ENCODE measurements at regions not wholly inside any gene's neighbourhood (a gene's known extent, or its start where the extent isn't known, plus 50 kb on each side); places are given as distances from the start of the nearest gene placed in this dataset.

GRCh38 chr18:78809845-78810244 is 169.8 kb upstream of the SALL3 start:
- no peak overlapping the region for H3K27ac ChIP-seq
- ATAC-seq (no peak), DNase-seq (no peak)
- no peak for TF ChIP-seq CTCF (IDR thresholded peaks at IDR 0.05)
- H3K4me1 ChIP-seq, result no peaks in the 10 kb centered on the region
- peaks cover 12% of the 10 kb centered on the region for H3K27me3 ChIP-seq (ENCODE audit: low read depth)
- intact Hi-C loops (cut with DNase I), result no loop called here
- H3K4me3 ChIP-seq, result no peak overlapping the region
- H3K36me3 ChIP-seq, result no peaks in the 10 kb centered on the region
- H3K9me3 ChIP-seq, result no peaks in the 10 kb centered on the region

DNA sequence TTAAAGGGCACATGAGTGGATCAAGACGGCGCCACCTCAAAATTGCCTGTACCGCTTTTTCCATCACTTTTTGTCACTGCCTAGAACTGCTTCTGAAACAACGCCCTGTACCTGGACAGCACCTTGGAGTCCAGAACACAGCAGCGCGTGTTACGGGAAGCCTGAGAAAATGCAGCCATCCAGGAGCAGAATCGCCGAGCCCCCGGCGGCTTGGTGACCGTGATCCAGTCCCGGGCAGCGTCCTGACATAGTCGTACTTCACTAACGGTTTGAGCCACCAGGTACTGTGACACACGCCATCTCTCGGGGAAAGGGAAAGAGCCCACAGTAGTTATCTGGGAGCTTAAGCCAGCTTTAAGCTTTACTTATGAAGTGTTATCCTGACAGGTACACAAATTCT is 168.9 kb upstream of the SALL3 start:
- intact Hi-C loops (cut with DNase I), result no loop called here
- no peak for TF ChIP-seq CTCF (IDR thresholded peaks at IDR 0.05)
- Histone ChIP-seq H3K4me1 (no peaks in the 10 kb centered on the region), H3K4me3 (no peak overlapping the region), H3K36me3 (no peaks in the 10 kb centered on the region), H3K9me3 (no peaks in the 10 kb centered on the region), H3K27me3 (ENCODE audit: low read depth) (peaks cover 12% of the 10 kb centered on the region), H3K27ac (no peak overlapping the region)
- DNase-seq (no peak), ATAC-seq (no peak)

- peaks cover 6% of the 10 kb centered on the region for H3K27me3 ChIP-seq (ENCODE audit: low read depth)
- no peak for DNase-seq
- TF ChIP-seq CTCF (IDR thresholded peaks at IDR 0.05), result no peak
- no peak overlapping the region for H3K27ac ChIP-seq
- H3K4me3 ChIP-seq, result no peak overlapping the region
- intact Hi-C loops (cut with DNase I), result no loop called here
- no peaks in the 10 kb centered on the region for H3K9me3 ChIP-seq
- ATAC-seq, result no peak
- H3K36me3 ChIP-seq, result no peaks in the 10 kb centered on the region
- no peaks in the 10 kb centered on the region for H3K4me1 ChIP-seq
Observed at GRCh38 chr18:78812067-78812466, 167.6 kb upstream of the SALL3 start.

DNA sequence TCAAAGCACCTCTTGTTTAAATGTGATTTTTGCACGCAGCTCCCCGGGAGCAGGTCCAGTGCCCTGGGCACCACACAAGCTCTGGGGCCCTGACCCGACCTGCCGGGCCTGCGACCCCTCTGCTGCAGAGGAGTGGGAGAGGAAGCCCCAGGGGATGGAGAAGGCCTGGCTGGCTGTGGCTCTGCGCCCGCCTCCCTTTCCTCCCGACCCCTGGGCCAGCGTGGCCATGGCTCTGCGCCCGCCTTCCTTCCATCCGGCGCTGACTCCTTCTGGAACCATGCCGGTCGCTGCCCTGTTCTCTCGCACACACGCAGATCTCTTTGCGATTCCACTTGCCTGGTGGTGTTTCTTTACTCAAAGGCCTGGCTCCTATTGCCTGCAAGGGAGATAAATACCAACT is 166.5 kb upstream of the SALL3 start:
- no peak overlapping the region for H3K27ac ChIP-seq
- no peaks in the 10 kb centered on the region for H3K4me1 ChIP-seq
- H3K27me3 ChIP-seq (ENCODE audit: low read depth), result peaks cover 6% of the 10 kb centered on the region
- intact Hi-C loops (cut with DNase I), result no loop called here
- H3K4me3 ChIP-seq, result no peak overlapping the region
- DNase-seq (no peak), ATAC-seq (no peak)
- TF ChIP-seq CTCF (IDR thresholded peaks at IDR 0.05), result no peak
- H3K36me3 ChIP-seq, result no peaks in the 10 kb centered on the region
- no peaks in the 10 kb centered on the region for H3K9me3 ChIP-seq

GRCh38 chr18:78813936-78814710 is 165.5 kb upstream of the SALL3 start:
- Histone ChIP-seq H3K4me1 (no peaks in the 10 kb centered on the region), H3K27me3 (ENCODE audit: low read depth) (peaks cover 6% of the 10 kb centered on the region), H3K27ac (no peak overlapping the region), H3K36me3 (no peaks in the 10 kb centered on the region), H3K9me3 (no peaks in the 10 kb centered on the region), H3K4me3 (peak overlapping the region; percentile 6)
- DNase-seq (no peak), ATAC-seq (peak; percentile 60 to 92)
- TF ChIP-seq CTCF (IDR thresholded peaks at IDR 0.05), result no peak
- intact Hi-C loops (cut with DNase I), result no loop called here

Measured in lower lobe of right lung (tissue), 2 donors.